ENCODE measurements at regions not wholly inside any gene's neighbourhood (a gene's known extent, or its start where the extent isn't known, plus 50 kb on each side); places are given as distances from the start of the nearest gene placed in this dataset.

GRCh38 chr2:177058747-177059146 is 153.8 kb upstream of the HNRNPA3 start:
- no peak for DNase-seq (ENCODE audit: low spot score)

GRCh38 chr2:177059293-177059692 is 153.3 kb upstream of the HNRNPA3 start:
- DNase-seq (ENCODE audit: low spot score): no peak

- DNase-seq (ENCODE audit: low spot score): no peak
Observed at GRCh38 chr2:177063331-177063730, 149.3 kb upstream of the HNRNPA3 start.

GRCh38 chr2:177064422-177064821 is 148.2 kb upstream of the HNRNPA3 start:
- DNase-seq (ENCODE audit: low spot score): no peak

GRCh38 chr2:177068967-177069366 is 143.6 kb upstream of the HNRNPA3 start:
- DNase-seq (ENCODE audit: low spot score): no peak

GRCh38 chr2:177072090-177072489 is 140.5 kb upstream of the HNRNPA3 start:
- no peak for DNase-seq (ENCODE audit: low spot score)

GRCh38 chr2:177073611-177074010 is 139.0 kb upstream of the HNRNPA3 start:
- DNase-seq (ENCODE audit: low spot score): no peak

- DNase-seq (ENCODE audit: low spot score): no peak
Observed at GRCh38 chr2:177074099-177074710, 138.4 kb upstream of the HNRNPA3 start.

GRCh38 chr2:177075254-177075653 is 137.3 kb upstream of the HNRNPA3 start:
- DNase-seq (ENCODE audit: low spot score): no peak

GRCh38 chr2:177076636-177077179 is 135.9 kb upstream of the HNRNPA3 start:
- DNase-seq (ENCODE audit: low spot score): no peak

GRCh38 chr2:177077778-177078177 is 134.8 kb upstream of the HNRNPA3 start:
- DNase-seq (ENCODE audit: low spot score): no peak

GRCh38 chr2:177078416-177078815 is 134.2 kb upstream of the HNRNPA3 start:
- DNase-seq (ENCODE audit: low spot score): no peak

- DNase-seq (ENCODE audit: low spot score): no peak
Observed at GRCh38 chr2:177078855-177079254, 133.7 kb upstream of the HNRNPA3 start.

- DNase-seq (ENCODE audit: low spot score): no peak
Observed at GRCh38 chr2:177080746-177081284, 131.8 kb upstream of the HNRNPA3 start.

- no peak for DNase-seq (ENCODE audit: low spot score)
Observed at GRCh38 chr2:177084607-177085006, 128.0 kb upstream of the HNRNPA3 start.

- no peak for DNase-seq (ENCODE audit: low spot score)
Observed at GRCh38 chr2:177088529-177088928, 124.1 kb upstream of the HNRNPA3 start.

- DNase-seq (ENCODE audit: low spot score): no peak
Observed at GRCh38 chr2:177090967-177091366, 121.6 kb upstream of the HNRNPA3 start.

- DNase-seq (ENCODE audit: low spot score): no peak
Observed at GRCh38 chr2:177093371-177093770, 119.2 kb upstream of the HNRNPA3 start.

GRCh38 chr2:177098001-177098613 is 114.5 kb upstream of the HNRNPA3 start:
- DNase-seq (ENCODE audit: low spot score): no peak

GRCh38 chr2:177101930-177102329 is 110.7 kb upstream of the HNRNPA3 start:
- DNase-seq (ENCODE audit: low spot score): no peak

- no peak for DNase-seq (ENCODE audit: low spot score)
Observed at GRCh38 chr2:177106212-177106611, 106.4 kb upstream of the HNRNPA3 start.

GRCh38 chr2:177108890-177109289 is 103.7 kb upstream of the HNRNPA3 start:
- no peak for DNase-seq (ENCODE audit: low spot score)

GRCh38 chr2:177114712-177115111 is 97.9 kb upstream of the HNRNPA3 start:
- no peak for DNase-seq (ENCODE audit: low spot score)

- no peak for DNase-seq (ENCODE audit: low spot score)
Observed at GRCh38 chr2:177117755-177118154, 94.8 kb upstream of the HNRNPA3 start.
